ENCODE measurements at regions not wholly inside any gene's neighbourhood (a gene's known extent, or its start where the extent isn't known, plus 50 kb on each side); places are given as distances from the start of the nearest gene placed in this dataset.

- ATAC-seq (no peak), DNase-seq (no peak)
These were observed 92.4 kb upstream of the ADARB2 start for GRCh38 chr10:1829712-1830111.

GRCh38 chr10:1824928-1825327, 87.6 kb upstream of the ADARB2 start:
- Mint-ChIP-seq H3K36me3 (ENCODE audit: insufficient read depth) (no peaks in the 10 kb centered on the region), H3K27me3 (ENCODE audit: low read depth) (peaks cover 5% of the 10 kb centered on the region), H3K4me3 (no peak overlapping the region), H3K4me1 (ENCODE audit: low read depth) (no peaks in the 10 kb centered on the region), H3K9me3 (no peaks in the 10 kb centered on the region)
- no peak for DNase-seq
- ATAC-seq = no peak

More at GRCh38 chr10:1829712-1830111, 92.4 kb upstream of the ADARB2 start:
- no peaks in the 10 kb centered on the region for H3K4me1 Mint-ChIP-seq (ENCODE audit: low read depth)
- H3K4me3 Mint-ChIP-seq = no peak overlapping the region
- H3K9me3 Mint-ChIP-seq = no peaks in the 10 kb centered on the region
- H3K27me3 Mint-ChIP-seq (ENCODE audit: low read depth) = peaks cover 3% of the 10 kb centered on the region
- H3K36me3 Mint-ChIP-seq (ENCODE audit: insufficient read depth) = no peaks in the 10 kb centered on the region

GRCh38 chr10:1814556-1814955, 77.2 kb upstream of the ADARB2 start:
- H3K36me3 Mint-ChIP-seq (ENCODE audit: insufficient read depth) = no peaks in the 10 kb centered on the region
- H3K9me3 Mint-ChIP-seq = peaks cover 33% of the 10 kb centered on the region
- no peak overlapping the region for H3K4me3 Mint-ChIP-seq
- no peak for DNase-seq
- H3K4me1 Mint-ChIP-seq (ENCODE audit: low read depth) = no peaks in the 10 kb centered on the region
- ATAC-seq = no peak
- no peaks in the 10 kb centered on the region for H3K27me3 Mint-ChIP-seq (ENCODE audit: low read depth)

GRCh38 chr10:1809139-1809741, 71.9 kb upstream of the ADARB2 start:
- DNase-seq (no peak), ATAC-seq (no peak)
- Mint-ChIP-seq H3K9me3 (peaks cover 4% of the 10 kb centered on the region), H3K4me1 (ENCODE audit: low read depth) (no peaks in the 10 kb centered on the region), H3K36me3 (ENCODE audit: insufficient read depth) (no peaks in the 10 kb centered on the region), H3K4me3 (no peak overlapping the region), H3K27me3 (ENCODE audit: low read depth) (peaks cover 4% of the 10 kb centered on the region)

GRCh38 chr10:1807924-1808323, 70.6 kb upstream of the ADARB2 start:
- no peaks in the 10 kb centered on the region for H3K36me3 Mint-ChIP-seq (ENCODE audit: insufficient read depth)

GRCh38 chr10:1807196-1807595, 69.9 kb upstream of the ADARB2 start:
- H3K36me3 Mint-ChIP-seq (ENCODE audit: insufficient read depth) = no peaks in the 10 kb centered on the region
- no peaks in the 10 kb centered on the region for H3K9me3 Mint-ChIP-seq
- peaks cover 5% of the 10 kb centered on the region for H3K4me1 Mint-ChIP-seq (ENCODE audit: low read depth)
- H3K4me3 Mint-ChIP-seq = no peak overlapping the region
- peaks cover 4% of the 10 kb centered on the region for H3K27me3 Mint-ChIP-seq (ENCODE audit: low read depth)
- ATAC-seq = no peak
- DNase-seq = no peak

More at GRCh38 chr10:1807924-1808323, 70.6 kb upstream of the ADARB2 start:
- no peak for ATAC-seq
- no peaks in the 10 kb centered on the region for H3K4me1 Mint-ChIP-seq (ENCODE audit: low read depth)
- H3K4me3 Mint-ChIP-seq = no peak overlapping the region
- peaks cover 3% of the 10 kb centered on the region for H3K9me3 Mint-ChIP-seq
- peaks cover 4% of the 10 kb centered on the region for H3K27me3 Mint-ChIP-seq (ENCODE audit: low read depth)
- no peak for DNase-seq

- Mint-ChIP-seq H3K4me3 (no peak overlapping the region), H3K36me3 (ENCODE audit: insufficient read depth) (no peaks in the 10 kb centered on the region), H3K4me1 (ENCODE audit: low read depth) (peaks cover 10% of the 10 kb centered on the region), H3K27me3 (ENCODE audit: low read depth) (peaks cover 2% of the 10 kb centered on the region), H3K9me3 (peaks cover 4% of the 10 kb centered on the region)
- ATAC-seq = no peak
- DNase-seq = no peak
These were observed 65.1 kb upstream of the ADARB2 start for GRCh38 chr10:1802413-1802812.

GRCh38 chr10:1788401-1788800, 51.1 kb upstream of the ADARB2 start:
- H3K27me3 Mint-ChIP-seq (ENCODE audit: low read depth) = no peaks in the 10 kb centered on the region
- H3K4me3 Mint-ChIP-seq = no peak overlapping the region

More at GRCh38 chr10:1788401-1788800, 51.1 kb upstream of the ADARB2 start:
- ATAC-seq = no peak
- no peaks in the 10 kb centered on the region for H3K9me3 Mint-ChIP-seq
- no peaks in the 10 kb centered on the region for H3K4me1 Mint-ChIP-seq (ENCODE audit: low read depth)
- H3K36me3 Mint-ChIP-seq (ENCODE audit: insufficient read depth) = no peaks in the 10 kb centered on the region
- no peak for DNase-seq

All from activated T-cell treated with anti-CD3 and anti-CD28 coated beads, Interleukin-2, amount 50 U/mL, for 4 hours (primary cell).